GM21723 (cell line): ENCODE measurements at regions not wholly inside any gene's neighbourhood (a gene's known extent, or its start where the extent isn't known, plus 50 kb on each side); places are given as distances from the start of the nearest gene placed in this dataset.
"Not testable (repeated sequence)": the region's sequence is repeated elsewhere in the genome, so short reads cannot be mapped to it uniquely, and the experiment has no call there.

Experiments
- ATAC-seq: cut with Tn5 transposase; IDR thresholded peaks from one replicate; pipeline ENCODE4 v1.9.1; 2021; ENCODE audit warnings: mild to moderate bottlenecking, moderate library complexity; ENCODE audit not compliant: unreplicated experiment

DNA sequence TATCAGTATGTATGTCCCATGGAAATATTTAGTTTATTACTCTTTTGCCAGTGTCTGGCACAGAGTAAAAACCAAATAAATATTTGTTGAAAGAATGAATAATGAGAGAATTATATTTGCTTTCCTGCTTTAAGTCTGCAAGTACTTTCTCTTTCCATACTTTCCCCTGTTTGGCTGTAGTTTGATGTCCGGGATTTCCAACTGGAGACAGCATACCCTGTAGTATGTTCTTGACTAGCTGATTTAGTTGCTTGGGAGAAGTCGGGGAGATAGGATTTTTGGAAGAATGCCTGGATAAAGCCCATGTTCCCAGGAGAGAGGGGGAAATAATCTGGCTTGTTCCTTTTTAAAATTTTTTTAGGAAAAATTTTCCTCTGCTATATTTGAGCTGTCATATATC is 516.1 kb downstream of the CCSER2 start:
- ATAC-seq: no peak

DNA sequence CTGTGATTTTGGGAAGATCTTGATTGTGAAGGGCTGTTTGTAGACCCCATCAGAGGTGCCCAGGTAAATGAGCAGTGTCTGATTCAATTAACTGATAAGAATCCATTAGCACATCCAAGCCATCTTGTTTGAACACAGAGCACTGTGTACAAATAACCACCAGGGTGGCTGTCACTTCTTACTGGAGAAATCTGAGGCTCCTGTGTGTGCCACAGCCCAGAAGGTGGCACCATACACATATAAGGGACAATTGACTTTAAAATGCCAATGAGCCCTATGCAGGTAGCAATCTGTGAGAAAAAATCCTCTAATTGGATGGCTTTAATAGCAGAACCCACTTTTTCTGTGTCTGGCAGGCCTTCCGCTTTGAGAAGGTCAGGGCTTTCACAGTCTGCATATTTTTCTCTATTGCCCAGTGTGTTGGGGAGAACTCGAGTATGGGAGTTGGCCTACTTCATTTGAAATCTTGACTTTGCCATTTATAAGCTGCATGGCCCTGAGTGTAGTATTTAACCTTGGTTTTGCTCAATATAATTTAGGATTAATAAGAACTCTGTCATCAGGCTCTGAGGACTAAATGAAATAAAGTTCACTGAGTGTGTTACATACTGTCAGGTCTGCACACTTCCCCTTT is 517.4 kb downstream of the CCSER2 start:
- peak; percentile 52 for ATAC-seq

DNA sequence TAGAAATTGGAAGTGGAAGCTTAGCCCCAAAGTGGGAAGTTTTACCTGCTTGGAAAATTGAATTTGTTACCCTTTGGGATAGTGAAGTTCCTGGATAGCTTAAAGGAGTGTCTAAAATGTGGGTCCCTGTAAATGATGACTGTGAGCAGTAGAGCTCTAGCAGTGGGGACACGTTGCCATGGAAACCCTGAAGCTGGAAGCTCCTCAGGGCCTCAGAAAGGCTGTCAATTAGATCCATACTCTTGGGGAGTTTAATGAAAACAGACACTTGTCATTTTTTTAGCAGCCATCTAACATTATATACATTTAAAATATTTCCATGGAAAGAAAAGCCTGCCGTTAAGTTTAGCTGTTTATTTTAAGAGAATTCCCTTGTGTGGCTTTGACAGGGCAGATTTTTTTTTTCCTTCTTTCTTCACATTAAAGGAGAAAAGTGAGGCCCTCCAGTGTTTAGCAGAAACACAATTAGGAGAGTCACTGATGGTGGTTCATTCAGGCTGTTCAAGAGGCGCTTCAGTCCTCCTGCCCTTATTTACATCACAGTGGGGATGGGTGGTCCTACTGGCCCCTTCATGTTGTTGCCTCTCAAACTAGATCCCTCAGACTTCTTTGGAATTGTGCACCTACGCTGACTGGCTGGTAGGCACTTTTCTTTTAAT is 518.4 kb downstream of the CCSER2 start:
- no peak for ATAC-seq

DNA sequence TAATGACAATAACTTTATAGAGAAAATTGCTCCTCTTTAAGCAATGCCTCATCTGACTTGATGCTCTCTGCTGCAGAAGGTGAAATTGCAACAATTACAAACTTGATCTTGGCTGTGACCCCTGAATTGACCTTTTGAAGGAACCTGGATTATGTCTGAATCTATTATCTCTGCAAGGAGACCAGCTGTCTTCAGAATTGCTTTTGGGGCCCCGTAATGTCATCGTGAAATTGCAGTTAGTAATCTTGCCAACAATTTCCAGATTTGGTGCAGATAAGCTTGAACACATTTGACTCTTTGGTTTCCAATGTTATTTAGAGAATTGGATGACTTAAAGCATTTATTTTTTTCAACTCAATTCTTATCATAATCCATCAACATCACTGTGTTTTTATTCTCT is 520.6 kb downstream of the CCSER2 start:
- ATAC-seq: no peak

- no peak for ATAC-seq
Measured at GRCh38 chr10:84850826-84851225, 522.4 kb downstream of the CCSER2 start.

GRCh38 chr10:84854439-84854838 is 526.0 kb downstream of the CCSER2 start:
- ATAC-seq: no peak

- ATAC-seq: no peak
Measured at GRCh38 chr10:84860855-84861254, 532.5 kb downstream of the CCSER2 start.

- no peak for ATAC-seq
Measured at GRCh38 chr10:84862551-84862950, 534.2 kb downstream of the CCSER2 start.

DNA sequence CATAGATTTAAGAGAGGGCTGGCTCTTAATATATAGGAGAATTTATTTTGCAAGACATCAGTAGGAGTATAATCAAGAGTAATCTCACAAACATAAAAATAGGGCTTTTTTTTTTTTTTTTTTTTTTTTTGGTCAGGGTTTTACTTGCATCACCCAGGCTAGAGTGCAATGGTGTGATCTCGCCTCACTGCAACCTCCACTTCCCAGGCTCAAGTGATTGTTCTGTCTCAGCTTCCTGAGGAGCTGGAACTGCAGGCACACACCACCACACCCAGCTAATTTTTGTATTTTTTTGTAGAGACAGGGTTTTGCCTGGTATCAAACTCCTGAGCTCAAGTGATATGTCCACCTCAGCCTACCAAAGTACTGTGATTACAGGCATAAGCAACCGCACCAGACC is 535.3 kb downstream of the CCSER2 start:
- no peak for ATAC-seq

- no peak for ATAC-seq
Measured at GRCh38 chr10:84876116-84876999, 548.0 kb downstream of the CCSER2 start.

DNA sequence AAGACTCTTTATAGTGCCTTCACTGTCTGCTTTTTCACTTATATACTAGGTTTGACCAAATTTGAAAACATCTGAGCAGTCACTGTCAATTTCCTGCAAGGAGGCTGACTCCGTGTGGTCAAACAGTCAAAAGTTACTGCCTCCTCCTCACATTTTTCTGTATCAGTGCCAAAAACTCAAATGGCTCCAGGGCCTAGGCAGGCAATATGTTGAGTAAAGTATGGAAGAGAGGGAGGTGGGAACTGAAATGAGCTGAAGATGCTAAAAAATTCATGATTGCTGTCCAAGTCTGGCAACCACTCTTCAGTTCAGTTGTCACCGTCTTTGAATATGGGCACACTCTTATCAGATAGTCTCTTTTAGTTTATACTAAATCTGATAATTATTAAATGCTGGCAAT is 551.6 kb downstream of the CCSER2 start:
- ATAC-seq: no peak

GRCh38 chr10:84881696-84882095 is 553.3 kb downstream of the CCSER2 start:
- ATAC-seq: not testable (repeated sequence)

DNA sequence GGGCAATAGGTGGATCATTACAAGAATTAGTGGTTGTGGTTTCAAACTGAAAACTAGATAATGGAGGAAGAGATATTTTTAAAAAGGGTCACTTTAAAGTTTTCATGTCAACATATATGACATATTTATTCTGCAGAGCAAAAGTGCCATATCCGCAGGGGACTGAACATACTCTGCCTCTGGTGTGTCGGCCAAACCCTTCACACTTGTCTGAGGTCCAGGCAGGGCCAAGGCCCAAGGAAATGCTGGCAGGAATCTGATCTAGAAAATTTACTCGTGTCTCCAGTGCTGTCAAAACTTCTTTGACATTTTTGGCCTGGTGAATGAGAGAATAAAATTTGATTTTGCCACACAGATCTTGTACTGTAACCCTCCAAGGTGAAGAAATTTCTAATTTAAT is 562.3 kb downstream of the CCSER2 start:
- no peak for ATAC-seq

- ATAC-seq: no peak
Measured at GRCh38 chr10:84891631-84892030, 563.2 kb downstream of the CCSER2 start.

- ATAC-seq: no peak
Measured at GRCh38 chr10:84895541-84895940, 567.2 kb downstream of the CCSER2 start.

DNA sequence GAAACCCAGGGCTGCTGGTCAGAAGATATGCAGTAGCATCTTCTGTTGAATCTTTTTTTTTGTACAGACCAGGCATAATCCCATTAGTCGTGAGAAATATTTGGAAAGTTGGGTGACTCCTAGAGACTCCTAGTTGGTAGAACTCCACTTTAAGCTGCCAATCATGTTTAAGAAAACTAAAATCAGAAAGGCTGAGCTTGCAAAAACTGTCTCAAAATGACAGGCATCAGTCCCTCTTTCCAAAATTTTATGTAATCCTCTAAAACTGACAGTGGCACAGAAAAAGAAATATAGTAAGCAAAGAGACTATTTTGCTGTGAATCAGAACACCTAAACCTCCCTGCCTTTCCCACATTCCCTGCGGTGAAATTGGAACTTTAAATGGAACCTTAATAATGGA is 568.5 kb downstream of the CCSER2 start:
- ATAC-seq: no peak

- no peak for ATAC-seq
Measured at GRCh38 chr10:84899268-84899667, 570.9 kb downstream of the CCSER2 start.

DNA sequence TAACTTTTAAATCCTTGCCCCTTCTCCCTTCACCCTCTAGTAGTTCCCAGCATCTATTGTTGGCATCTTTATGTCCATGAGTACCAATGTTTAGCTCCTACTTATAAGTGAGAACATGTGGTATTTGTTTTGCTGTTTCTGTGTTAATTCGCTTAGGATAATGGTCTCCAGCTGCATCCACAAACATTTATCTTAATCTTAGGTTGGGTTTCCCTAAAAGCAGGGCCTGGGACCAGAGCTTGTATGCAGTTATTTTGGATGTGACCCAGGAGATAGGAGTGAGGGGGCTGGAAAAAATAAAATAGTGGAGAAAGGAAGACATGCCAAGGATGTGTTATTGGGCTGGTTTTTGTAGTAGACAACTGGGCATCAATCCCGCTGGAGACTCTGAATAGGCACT is 571.8 kb downstream of the CCSER2 start:
- no peak for ATAC-seq

- ATAC-seq: no peak
Measured at GRCh38 chr10:84901885-84902284, 573.5 kb downstream of the CCSER2 start.

GRCh38 chr10:84902553-84902952 is 574.2 kb downstream of the CCSER2 start:
- no peak for ATAC-seq

DNA sequence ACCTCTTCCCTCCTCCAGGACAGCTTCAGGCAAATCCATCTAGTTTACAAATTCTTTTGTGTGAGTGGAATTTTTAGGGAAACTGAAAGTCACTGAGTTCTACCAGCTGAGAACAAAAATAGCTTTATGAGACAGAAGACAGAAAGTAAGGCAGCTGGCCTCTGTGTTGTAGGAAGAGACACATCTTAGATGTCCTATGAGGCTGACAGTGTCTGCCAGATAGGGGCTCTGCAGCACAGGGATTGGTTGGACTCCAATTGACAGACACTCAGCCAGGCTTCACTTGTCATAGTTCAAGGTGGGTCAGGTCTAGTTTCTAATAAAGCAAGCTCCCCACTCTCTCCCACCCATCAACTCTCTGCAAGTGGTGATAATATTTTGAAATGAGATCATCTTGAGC is 574.9 kb downstream of the CCSER2 start:
- no peak for ATAC-seq

- ATAC-seq: no peak
Measured at GRCh38 chr10:84907461-84908009, 579.1 kb downstream of the CCSER2 start.
